NT2/D1 (cell line): ENCODE measurements at regions not wholly inside any gene's neighbourhood (a gene's known extent, or its start where the extent isn't known, plus 50 kb on each side); places are given as distances from the start of the nearest gene placed in this dataset.

Experiments
- SUZ12 ChIP-seq: IDR thresholded peaks from 2 replicates; pipeline ENCODE4 v1.6.1; 2011; ENCODE audit not compliant: insufficient read length, insufficient read depth; ENCODE audit errors: extremely low read depth
- YY1 ChIP-seq: IDR thresholded peaks from 2 replicates; pipeline ENCODE4 v1.6.1; 2011; ENCODE audit not compliant: insufficient read length, insufficient read depth
- ZNF274 ChIP-seq: IDR thresholded peaks from 2 replicates; pipeline ENCODE4 v1.6.1; 2011; ENCODE audit warnings: mild to moderate bottlenecking, low read depth, low read length

GRCh38 chrX:13265549-13266132 lies 54.2 kb downstream of the ATXN3L start:
- TF ChIP-seq SUZ12 (no peak), YY1 (no peak), ZNF274 (no peak)
